Stimulated activated CD8-positive, alpha-beta memory T cell treated with anti-CD3 and anti-CD28 coated beads, Interleukin-12 subunit alpha, Interleukin-12 subunit beta, amount 100 ng/mL, for 24 hours (primary cell): ENCODE measurements at regions not wholly inside any gene's neighbourhood (a gene's known extent, or its start where the extent isn't known, plus 50 kb on each side); places are given as distances from the start of the nearest gene placed in this dataset.

ENCODE experiments used
- DNase-seq: peaks from one replicate; pipeline ENCODE4 v3.0.0-alpha.2; 2020; ENCODE audit errors: extremely low read depth

- DNase-seq: no peak
Observed at GRCh38 chr3:170780955-170781354, 89.0 kb downstream of the RPL22L1 start.

GRCh38 chr3:170780471-170780870 lies 89.5 kb downstream of the RPL22L1 start:
- DNase-seq: no peak

- DNase-seq: no peak
Observed at GRCh38 chr3:170778240-170779217, 91.5 kb downstream of the RPL22L1 start.

GRCh38 chr3:170777564-170777926 lies 92.5 kb downstream of the RPL22L1 start:
- DNase-seq: no peak

GRCh38 chr3:170776887-170777563 lies 93.0 kb downstream of the RPL22L1 start:
- DNase-seq: no peak

GRCh38 chr3:170773682-170774425 lies 96.1 kb downstream of the RPL22L1 start:
- DNase-seq: no peak

GRCh38 chr3:170772175-170772574 lies 97.8 kb downstream of the RPL22L1 start:
- DNase-seq: no peak

DNA sequence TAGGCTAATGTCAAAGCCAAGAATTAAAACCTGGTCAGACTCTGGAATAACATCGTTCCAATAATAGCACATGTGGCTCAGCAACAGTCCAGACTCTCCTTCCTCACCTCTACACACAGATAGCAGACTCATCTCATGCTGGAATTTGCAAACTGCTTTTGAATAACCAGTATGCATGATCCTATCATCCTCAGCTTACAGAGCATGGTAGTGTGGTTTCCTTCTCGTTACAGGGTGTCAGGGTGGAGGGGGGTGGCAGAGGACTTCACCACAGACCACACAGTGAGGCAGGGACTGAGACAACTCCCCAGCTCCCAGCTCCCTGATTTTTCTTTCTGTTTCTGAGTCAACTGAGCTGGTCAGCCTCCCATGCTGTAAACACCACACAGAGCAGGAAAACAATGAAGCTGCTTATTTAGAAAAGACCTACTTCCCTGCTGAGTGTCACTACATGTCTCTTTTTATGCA lies 101.6 kb downstream of the RPL22L1 start:
- DNase-seq: no peak

DNA sequence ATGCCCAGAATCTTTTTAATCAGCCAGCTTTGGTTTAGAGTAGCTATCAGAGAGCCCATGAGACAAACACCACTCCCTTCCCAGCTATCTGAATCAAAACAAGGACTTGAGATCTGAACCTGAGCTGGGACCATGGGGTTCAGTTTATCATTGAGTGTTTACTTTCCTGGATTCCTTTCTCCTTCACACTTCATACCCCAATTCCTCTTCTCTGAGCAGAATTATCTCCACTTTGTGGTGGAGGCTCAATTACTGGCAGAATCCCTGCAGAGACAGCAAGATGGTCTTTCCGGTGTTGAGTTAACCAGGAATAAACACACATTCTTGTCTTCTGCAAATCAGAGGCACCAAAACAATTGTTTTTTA lies 102.4 kb downstream of the RPL22L1 start:
- DNase-seq: no peak

- DNase-seq: no peak
Observed at GRCh38 chr3:170766823-170767575, 103.0 kb downstream of the RPL22L1 start.

DNA sequence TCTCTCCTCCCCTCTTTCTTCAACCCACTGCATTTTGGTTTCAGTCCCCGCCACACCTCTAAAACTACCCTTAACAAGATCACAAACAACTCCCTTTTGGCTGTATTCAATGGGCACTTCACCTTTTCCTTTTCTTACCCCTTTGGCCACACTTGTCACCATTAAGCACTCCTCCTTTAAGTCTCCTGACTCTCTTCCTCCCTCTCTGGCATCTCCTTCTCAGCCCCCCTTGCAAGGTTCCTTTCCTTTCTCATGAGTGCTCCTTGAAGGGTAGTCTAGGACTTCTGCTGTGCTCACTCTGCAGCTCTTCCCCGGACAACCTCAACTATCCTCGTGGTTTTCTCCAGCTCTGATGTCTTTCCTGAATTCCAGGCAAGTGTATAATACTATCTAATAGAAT lies 103.7 kb downstream of the RPL22L1 start:
- no peak for DNase-seq

DNA sequence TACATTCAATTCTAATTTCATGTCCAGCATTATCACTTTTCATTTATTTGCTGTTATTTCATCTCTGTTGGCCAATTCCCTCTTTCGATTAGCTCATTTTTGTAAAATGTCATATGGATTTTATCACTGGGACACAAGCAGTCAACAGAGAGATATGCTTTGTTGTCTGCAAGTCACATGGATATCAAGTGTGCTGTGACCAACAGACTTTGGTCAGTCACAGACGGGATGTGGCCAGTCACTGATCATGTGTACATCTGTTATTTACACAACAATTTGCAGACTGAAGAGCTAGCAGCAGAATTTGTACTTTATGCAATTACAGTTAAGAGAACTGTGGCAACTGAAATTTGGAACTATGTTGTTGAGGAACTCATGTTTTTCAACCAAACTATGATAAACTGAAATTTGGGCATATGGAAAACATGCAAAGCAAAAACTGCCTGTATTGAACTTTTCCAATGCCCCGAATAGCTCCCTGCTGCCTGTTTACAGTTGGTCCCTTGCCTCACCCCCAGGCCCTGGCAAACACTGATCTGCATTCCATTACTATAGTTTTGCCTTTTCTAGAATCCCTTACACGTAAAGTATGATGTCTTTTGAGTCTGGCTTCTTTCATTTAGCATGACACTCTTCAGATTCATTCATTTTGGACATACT lies 104.4 kb downstream of the RPL22L1 start:
- DNase-seq: no peak

DNA sequence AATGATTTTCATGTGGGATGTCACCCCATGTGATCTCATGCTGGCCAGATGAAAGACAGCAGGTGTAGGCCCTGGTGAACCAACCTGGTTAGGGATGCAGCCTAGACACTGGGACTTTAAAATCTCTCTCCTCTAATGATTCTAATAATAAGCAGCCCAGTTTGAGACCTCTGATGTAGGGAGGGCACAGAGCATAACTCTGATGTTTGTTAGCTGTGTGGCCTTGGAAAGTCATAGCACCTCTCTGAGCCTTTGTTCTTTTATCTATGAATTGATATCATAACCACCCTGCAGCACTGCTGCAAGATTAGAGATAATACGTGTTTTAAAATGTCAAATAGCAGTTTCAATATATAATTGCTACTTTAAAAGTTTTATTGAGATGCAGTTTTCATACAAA lies 106.0 kb downstream of the RPL22L1 start:
- DNase-seq: no peak

DNA sequence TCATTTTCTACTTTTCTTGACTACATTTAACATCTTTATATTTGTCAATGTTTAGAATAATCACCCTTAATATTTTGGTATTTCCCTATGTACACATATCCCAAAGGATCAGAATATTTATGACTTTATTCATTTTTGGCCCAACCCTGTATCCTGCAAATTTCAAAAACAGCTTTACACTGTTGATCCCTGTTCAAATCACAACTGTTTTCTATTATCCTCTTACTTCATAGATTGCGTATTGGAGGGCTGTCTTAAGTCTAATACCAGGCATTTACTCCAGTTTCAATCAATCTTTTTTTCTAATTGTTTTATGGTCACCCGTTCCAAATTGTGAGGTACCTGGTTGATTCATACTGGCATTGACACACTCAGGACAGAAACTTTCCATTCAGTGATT lies 107.9 kb downstream of the RPL22L1 start:
- no peak for DNase-seq

DNA sequence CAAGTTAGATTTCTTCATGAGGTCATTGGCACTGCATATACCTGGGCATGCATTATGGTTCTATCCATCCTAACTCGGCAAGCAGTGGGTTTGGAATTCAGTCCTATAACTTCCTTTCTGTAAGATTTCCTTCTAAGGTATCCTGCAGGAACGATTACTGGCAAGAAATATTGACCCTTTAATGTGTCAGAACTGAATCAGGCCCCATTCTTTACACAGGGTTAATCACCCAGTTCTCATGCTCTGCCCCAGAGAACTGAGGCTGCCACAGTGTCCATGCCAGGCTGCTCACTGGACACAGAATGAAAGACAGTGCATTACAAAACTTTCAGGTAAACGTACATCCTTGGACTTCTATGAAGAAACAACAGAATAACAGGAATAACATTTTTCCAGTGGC lies 108.9 kb downstream of the RPL22L1 start:
- DNase-seq: no peak

DNA sequence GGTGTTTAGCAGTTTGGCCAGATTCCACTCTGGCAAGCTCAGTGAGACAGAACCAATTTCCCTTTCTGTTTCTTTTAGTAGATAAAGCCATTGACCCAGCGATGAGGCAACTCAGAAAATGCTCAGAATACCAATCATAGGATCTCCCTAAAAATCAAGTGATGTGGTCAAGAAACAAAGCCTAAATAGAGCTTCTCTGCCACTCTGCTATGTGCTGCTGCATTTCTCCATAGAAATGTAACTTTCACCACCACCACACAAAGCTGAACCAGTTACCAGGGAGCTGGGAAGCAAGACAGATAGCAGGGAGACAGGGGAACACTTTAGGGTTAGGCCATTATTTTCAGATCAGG lies 109.8 kb downstream of the RPL22L1 start:
- DNase-seq: no peak

DNA sequence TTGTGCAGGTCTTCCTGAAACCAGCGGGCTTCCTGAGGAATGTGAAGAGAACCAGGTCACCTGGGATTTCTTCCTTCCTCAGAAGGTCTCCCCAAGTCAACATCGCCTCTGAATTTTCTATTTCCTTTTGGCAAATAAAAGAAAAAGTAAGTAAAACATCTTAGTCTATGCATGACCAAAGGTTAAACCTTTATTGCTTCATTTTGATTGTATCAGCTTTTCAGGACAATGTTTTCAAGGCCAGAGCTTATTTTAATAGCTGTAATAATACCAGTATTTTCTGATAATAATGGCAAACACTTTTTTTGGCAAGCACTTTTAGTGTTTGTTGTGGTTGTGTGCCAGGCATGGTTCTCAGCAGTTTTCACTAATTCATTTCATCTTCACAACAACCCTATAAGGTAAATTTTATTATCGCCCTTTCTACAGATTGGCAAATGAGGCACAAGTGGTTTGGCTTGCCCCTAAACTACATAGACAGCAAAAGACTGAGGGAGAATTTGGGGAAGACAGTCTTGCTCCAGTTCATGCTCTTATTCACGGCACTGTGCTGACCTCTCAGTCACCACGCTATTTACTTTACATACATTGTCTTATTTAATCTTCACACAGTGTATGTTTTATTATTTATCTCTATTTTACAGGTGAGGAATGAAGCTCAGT lies 110.4 kb downstream of the RPL22L1 start:
- DNase-seq: no peak

GRCh38 chr3:170757038-170757437 lies 113.0 kb downstream of the RPL22L1 start:
- DNase-seq: no peak

DNA sequence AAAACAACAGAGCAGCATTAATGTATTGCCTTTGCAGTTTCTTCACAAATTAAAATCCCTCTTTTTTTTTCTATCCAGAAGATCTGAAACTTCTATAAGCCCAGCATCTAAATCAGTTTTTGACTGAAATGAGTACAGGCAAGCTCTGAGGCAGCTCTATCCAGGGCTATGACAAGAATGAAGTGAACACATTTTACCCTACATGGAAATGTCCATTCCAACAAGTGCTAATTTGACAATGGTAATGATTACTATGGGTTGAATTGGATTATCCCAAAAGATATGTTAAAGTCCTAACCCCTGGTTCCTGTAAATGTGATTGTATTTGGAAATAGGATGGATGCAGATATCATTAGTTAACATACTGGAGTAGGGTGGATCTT lies 115.7 kb downstream of the RPL22L1 start:
- DNase-seq: no peak

GRCh38 chr3:170753421-170754310 lies 116.3 kb downstream of the RPL22L1 start:
- DNase-seq: no peak
